Transverse colon (tissue), 4 donors: ENCODE measurements at regions not wholly inside any gene's neighbourhood (a gene's known extent, or its start where the extent isn't known, plus 50 kb on each side); places are given as distances from the start of the nearest gene placed in this dataset.

ENCODE experiments used
- DNase-seq: peaks from one replicate; pipeline ENCODE4 v3.0.0-alpha.2; 2019
- H3K27ac ChIP-seq, 4 donors: fragments of 200-600 bp; sonication (generic); 2 replicates each; pipeline ENCODE4 v1.5.1; 2016 to 2018; ENCODE audit warnings: inconsistent platforms in 4 of 4
- H3K27me3 ChIP-seq: fragments of 200-600 bp; sonication (generic); 2 replicates; pipeline ENCODE4 v1.5.1; 2017; ENCODE audit warnings: inconsistent platforms
- H3K36me3 ChIP-seq, 4 donors: fragments of 200-600 bp; sonication (generic); 2 replicates each; pipeline ENCODE4 v1.5.1; 2017 to 2019; ENCODE audit warnings: inconsistent platforms in 4 of 4
- H3K4me1 ChIP-seq, 4 donors: fragments of 200-600 bp; sonication (generic); 2 replicates each; pipeline ENCODE4 v1.5.1; 2017 to 2020; ENCODE audit warnings: inconsistent platforms in 4 of 4
- H3K4me3 ChIP-seq, 4 donors: fragments of 200-600 bp; sonication (generic); 1 replicate in 1 of 4; 2 replicates in 3 of 4; pipeline versions ENCODE4 v1.5.1 to v1.6.1; 2017 to 2019; ENCODE audit warnings: inconsistent platforms in 4 of 4
- H3K9me3 ChIP-seq, 2 donors: fragments of 200-600 bp; sonication (generic); 2 replicates each; pipeline ENCODE4 v1.5.1; 2017 to 2019; ENCODE audit warnings: inconsistent platforms in 2 of 2
- EP300 ChIP-seq: sonication (generic); formaldehyde crosslinking; IDR thresholded peaks from one replicate; pipeline ENCODE4 v1.6.1; 2017; ENCODE audit warnings: antibody characterized with exemption, low read depth
- POLR2A ChIP-seq: fragments of 450-650 bp; IDR thresholded peaks from one replicate; pipeline ENCODE4 v1.6.1; 2016; ENCODE audit warnings: antibody characterized with exemption, mild to moderate bottlenecking, moderate library complexity
- POLR2AphosphoS5 ChIP-seq, 3 donors: sonication (generic); formaldehyde crosslinking; IDR thresholded peaks; one replicate each; pipeline ENCODE4 v1.6.1; 2016; ENCODE audit warnings: antibody characterized with exemption in 3 of 3
- WGBS, 2 donors: methylation state at CpG; one replicate each; pipeline ENCODE4 v1.1.5; 2018; ENCODE audit warnings: low coverage in 1 of 2; 5-methylcytosine and 5-hydroxymethylcytosine counted together
- in situ Hi-C, 4 donors: fragments of 200-750 bp; cut with MboI; loops; one replicate each; pipeline versions ENCODE4 v1.15.0 to v1.15.1; 2017; ENCODE audit warnings: low sequenced_read_pairs in 3 of 4, low pct_ligation_motif_present in 1 of 4, low pct_unique_long_range_greater_than_20kb in 1 of 4
- intact Hi-C: fragments of 100-400 bp; cut with DNase I; formaldehyde crosslinking; loops from one replicate; pipeline ENCODE4 v1.15.1; 2023; ENCODE audit warnings: low total_unique reads
- TF ChIP-seq, protein P1 (sequence below), 5 experiments: fragments of 200-600 bp in 3 of 5; fragments of 450-650 bp in 2 of 5; sonication (generic) in 3 of 5; IDR thresholded peaks; 1 replicate in 2 of 5; 2 replicates in 3 of 5; pipeline ENCODE4 v1.5.1; 2016 to 2017; ENCODE audit warnings: antibody characterized with exemption in 5 of 5, inconsistent platforms in 3 of 5, mild to moderate bottlenecking in 2 of 5, moderate library complexity in 1 of 5

DNA sequence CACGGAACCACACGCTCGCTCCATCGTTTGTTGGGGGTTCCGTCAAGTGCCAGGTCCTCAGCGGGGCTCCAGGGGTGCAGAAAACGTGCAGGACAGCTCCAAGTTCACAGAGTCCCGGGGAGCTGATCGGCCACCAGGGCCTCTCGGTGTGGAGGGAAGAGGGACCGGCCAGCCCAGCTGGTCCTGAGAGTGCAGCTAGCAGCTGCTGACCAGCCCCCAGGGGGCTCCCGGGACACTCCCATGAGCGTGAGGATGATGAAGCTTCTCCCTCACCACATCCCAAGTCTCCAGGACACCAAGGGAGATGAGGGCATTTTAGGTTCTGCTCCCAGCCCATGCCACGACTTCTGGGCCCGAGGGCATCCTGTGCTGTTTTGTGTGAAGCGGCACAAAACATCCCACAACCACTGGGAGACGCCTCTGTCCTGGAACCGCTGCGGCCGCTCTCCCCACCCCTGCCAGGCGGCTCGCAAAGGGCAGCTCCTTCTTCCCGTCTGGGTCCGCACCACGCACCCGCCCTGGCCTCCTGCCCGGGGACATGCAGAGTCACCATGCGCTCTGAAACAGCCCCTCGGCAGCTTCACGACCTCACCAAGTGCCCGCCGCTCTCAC lies 67.5 kb upstream of the IRX4 start:
- DNase-seq, result no peak
- no peaks in the 10 kb centered on the region for H3K36me3 ChIP-seq
- TF ChIP-seq, protein P1, sequence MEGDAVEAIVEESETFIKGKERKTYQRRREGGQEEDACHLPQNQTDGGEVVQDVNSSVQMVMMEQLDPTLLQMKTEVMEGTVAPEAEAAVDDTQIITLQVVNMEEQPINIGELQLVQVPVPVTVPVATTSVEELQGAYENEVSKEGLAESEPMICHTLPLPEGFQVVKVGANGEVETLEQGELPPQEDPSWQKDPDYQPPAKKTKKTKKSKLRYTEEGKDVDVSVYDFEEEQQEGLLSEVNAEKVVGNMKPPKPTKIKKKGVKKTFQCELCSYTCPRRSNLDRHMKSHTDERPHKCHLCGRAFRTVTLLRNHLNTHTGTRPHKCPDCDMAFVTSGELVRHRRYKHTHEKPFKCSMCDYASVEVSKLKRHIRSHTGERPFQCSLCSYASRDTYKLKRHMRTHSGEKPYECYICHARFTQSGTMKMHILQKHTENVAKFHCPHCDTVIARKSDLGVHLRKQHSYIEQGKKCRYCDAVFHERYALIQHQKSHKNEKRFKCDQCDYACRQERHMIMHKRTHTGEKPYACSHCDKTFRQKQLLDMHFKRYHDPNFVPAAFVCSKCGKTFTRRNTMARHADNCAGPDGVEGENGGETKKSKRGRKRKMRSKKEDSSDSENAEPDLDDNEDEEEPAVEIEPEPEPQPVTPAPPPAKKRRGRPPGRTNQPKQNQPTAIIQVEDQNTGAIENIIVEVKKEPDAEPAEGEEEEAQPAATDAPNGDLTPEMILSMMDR (IDR thresholded peaks at IDR 0.05), result no peak
- TF ChIP-seq POLR2A (no peak), POLR2AphosphoS5 (IDR thresholded peaks at IDR 0.05) (no peak), EP300 (no peak)
- no peaks in the 10 kb centered on the region for H3K9me3 ChIP-seq
- intact Hi-C loops, result no loop called here
- H3K27ac ChIP-seq, result no peak overlapping the region
- H3K27me3 ChIP-seq, result peaks cover 4% of the 10 kb centered on the region
- WGBS, 2 donors, result 74% methylated on average over 32 of the region's 32 CpGs; no CpG with 5 or more reads in 1 of the 2 donors
- H3K4me1 ChIP-seq, result no peaks in the 10 kb centered on the region
- no peak overlapping the region for H3K4me3 ChIP-seq
- in situ Hi-C loops, result no loop called here

DNA sequence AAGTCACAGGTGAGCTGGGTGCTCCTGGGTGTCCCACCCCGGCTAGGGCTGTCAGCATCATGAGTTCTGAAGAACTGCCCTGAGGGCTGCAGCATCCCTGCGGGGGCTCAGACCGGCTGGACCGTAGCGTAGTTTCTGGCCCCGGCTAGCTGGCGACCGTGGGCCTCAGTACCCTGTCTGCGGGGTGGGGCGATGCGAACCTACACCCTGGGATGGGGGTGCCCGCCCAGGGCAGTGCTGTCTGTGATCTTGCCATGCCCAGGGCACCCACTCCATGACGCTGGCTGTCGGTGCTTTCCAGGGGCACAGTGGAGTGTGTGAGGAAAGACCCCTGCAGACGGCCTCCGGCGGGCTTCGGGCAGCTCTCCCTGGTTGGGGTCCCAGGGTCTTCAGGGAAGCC lies 66.5 kb upstream of the IRX4 start:
- intact Hi-C loops (no loop called here), in situ Hi-C loops (no loop called here)
- no peaks in the 10 kb centered on the region for H3K36me3 ChIP-seq
- WGBS, 2 donors, result 98% methylated on average over 9 of the region's 18 CpGs; no CpG with 5 or more reads in 1 of the 2 donors
- no peaks in the 10 kb centered on the region for H3K4me1 ChIP-seq
- no peak overlapping the region for H3K4me3 ChIP-seq
- peak overlapping the region in 2 of 4 donors; percentile 9 to 41 for H3K27ac ChIP-seq
- DNase-seq, result no peak
- peaks cover 4% of the 10 kb centered on the region for H3K27me3 ChIP-seq
- no peak for TF ChIP-seq POLR2AphosphoS5 (IDR thresholded peaks at IDR 0.05)
- H3K9me3 ChIP-seq, result no peaks in the 10 kb centered on the region

DNA sequence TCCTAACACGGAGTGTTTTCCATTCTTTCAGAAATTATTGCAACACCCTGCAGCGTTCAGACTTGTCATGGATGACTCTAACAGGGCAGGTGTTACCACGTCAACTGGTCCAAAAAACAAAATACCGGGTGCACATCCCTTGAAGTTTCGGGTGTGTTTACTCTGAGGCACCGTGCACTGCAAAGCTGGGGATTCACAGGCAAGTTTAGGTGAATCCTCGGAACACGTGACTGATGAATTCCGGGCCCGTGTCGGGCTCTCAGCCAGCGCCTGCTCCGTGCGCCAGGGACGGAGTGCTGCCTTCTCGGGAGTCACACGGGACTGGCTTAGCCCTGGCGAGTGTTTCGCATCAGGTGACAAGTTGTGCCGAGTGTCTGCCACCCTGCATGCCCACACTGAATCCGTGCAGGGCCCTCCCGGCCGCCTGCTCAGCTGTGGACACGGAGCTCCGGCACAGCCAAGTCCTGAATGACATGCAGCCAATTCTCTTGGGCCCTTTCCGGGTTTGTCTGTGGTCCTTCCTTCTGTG lies 66.0 kb upstream of the IRX4 start:
- Histone ChIP-seq H3K27ac (peak overlapping the region in 1 of 4 donors; percentile 41), H3K36me3 (no peaks in the 10 kb centered on the region), H3K4me1 (no peaks in the 10 kb centered on the region), H3K9me3 (no peaks in the 10 kb centered on the region), H3K4me3 (no peak overlapping the region), H3K27me3 (peaks cover 4% of the 10 kb centered on the region)
- in situ Hi-C loops, result no loop called here
- WGBS, 2 donors, result 69% methylated on average over 26 of the region's 26 CpGs; no CpG with 5 or more reads in 1 of the 2 donors
- DNase-seq, result no peak
- intact Hi-C loops, result no loop called here
- no peak for TF ChIP-seq EP300
- TF ChIP-seq, protein P1 (IDR thresholded peaks at IDR 0.05), result no peak
- TF ChIP-seq POLR2AphosphoS5 (IDR thresholded peaks at IDR 0.05), result no peak
- no peak for TF ChIP-seq POLR2A

DNA sequence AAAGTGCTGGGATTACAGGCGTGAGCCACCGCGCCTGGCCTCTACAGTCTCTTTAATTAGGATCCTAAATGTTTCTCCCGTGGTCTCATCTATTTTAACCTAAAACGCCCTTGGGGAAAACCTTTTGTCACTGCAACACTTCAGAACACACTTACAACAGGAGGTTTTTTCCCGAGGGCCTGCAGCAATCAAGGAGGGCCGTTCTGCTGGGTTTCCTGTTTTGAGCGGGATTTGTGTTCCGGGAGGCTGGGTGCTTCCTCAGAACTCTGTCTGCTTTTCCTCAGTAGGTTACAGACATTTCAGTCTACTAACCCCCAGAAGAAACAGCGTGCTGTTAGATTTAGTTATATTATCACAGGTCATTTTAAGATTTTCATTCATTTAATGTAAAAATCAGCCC lies 65.4 kb upstream of the IRX4 start:
- in situ Hi-C loops, result no loop called here
- TF ChIP-seq, protein P1 (IDR thresholded peaks at IDR 0.05), result no peak
- TF ChIP-seq EP300, result no peak
- no peak for TF ChIP-seq POLR2AphosphoS5 (IDR thresholded peaks at IDR 0.05)
- no peak for TF ChIP-seq POLR2A
- Histone ChIP-seq H3K9me3 (no peaks in the 10 kb centered on the region), H3K4me3 (no peak overlapping the region), H3K4me1 (no peaks in the 10 kb centered on the region), H3K27ac (no peak overlapping the region), H3K36me3 (no peaks in the 10 kb centered on the region), H3K27me3 (peaks cover 4% of the 10 kb centered on the region)
- intact Hi-C loops, result no loop called here
- DNase-seq, result no peak
- WGBS, 2 donors, result 45 to 72% methylated on average over 7 to 10 of the region's 10 CpGs
